GM19372 (cell line): ENCODE measurements at regions not wholly inside any gene's neighbourhood (a gene's known extent, or its start where the extent isn't known, plus 50 kb on each side); places are given as distances from the start of the nearest gene placed in this dataset.
"Not testable (repeated sequence)": the region's sequence is repeated elsewhere in the genome, so short reads cannot be mapped to it uniquely, and the experiment has no call there.

Experiments
- ATAC-seq: cut with Tn5 transposase; IDR thresholded peaks from one replicate; pipeline ENCODE4 v1.9.1; 2021; ENCODE audit warnings: mild to moderate bottlenecking, low read depth, moderate library complexity; ENCODE audit not compliant: unreplicated experiment

DNA sequence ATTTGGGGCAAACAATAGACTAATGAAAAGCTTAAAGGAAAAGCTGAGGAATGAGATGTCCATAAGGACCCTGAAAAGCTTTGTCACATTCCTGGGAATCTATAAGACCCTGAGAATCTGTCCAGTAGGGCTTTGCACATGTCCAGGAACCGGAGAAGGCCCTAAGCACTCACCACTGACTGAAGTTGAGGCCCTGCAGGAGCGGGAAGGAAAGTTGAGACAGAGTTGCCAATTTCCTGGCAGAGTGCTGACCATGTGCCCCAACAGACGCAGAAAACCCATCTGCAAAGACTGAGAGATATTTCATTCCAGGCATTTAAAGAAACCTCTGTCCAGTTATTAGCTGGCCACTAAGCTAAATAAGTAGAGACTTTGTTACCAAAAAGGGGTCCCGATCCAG is 890.5 kb downstream of the UQCRFS1 start:
- no peak for ATAC-seq

GRCh38 chr19:28319918-28320317 is 893.0 kb downstream of the UQCRFS1 start:
- no peak for ATAC-seq

DNA sequence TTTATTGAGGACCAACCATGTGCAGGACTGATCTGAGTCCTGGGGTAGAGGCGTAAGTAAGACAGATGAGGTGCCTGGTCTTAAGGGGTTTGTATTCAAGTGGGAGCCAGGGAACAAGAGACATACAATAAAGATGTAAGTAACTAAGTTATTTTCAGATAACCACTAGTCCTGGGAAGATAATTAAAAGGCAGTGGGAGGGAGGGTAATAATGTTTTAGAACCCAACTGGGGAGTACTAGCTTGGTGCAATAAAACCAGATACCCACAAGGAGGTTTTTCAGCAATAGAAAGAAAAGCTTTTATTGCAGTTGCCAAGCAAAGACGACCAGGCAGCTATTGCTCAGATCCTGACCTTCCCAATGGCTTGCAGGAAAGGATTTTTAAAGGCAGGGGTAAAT is 893.7 kb downstream of the UQCRFS1 start:
- no peak for ATAC-seq

DNA sequence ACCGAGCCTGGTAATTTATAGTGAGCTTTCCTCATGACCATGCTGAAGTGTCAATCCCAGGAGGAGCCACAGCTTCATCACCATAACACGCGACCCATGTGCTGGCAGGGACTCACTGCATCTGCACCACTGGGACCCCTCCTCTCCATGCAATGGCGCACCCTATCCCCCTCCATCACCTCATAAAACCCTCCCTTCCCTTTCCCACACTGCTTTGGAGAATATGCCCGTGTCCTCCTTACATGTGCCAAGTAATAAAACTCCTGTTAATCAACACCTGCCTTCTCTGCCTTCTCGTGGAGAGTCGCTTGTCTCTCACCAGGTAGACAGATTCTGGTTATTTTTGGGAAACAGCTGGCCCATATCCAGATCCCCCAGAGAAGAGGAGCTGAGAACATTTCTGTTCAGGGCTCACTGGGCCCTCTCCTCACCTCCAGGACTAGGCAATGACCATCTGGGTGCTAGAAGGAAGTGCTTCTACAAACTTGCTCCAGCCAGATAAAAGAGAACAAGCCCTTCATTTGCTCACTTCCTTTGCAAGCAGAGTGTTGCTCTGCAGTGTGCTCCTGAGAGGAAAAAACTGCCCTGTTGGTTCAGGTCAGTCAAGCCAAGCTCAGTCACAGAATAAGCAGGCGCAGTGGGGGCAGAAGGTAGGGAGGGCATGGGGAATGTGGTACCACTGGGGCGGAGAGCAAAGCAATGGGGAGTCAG is 894.3 kb downstream of the UQCRFS1 start:
- ATAC-seq = no peak

DNA sequence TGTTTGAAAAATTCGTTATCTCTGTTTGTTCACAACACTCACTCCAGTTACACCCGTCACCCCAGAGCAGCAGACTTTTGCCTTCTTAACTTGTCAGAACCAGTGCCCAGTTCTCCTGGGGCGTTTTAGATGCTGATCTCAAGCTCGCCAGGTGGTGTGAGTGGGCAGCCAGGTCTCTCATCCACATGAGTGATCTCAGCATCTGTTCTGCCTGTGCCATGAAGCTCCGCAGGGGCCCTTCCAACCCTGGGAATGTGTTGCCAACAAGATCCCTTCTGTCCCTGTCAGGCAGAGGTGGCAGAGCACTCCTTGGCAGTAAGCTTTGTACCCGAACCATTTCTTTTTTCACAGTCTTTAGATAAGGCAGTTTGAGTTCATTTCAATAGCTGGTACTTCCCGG is 896.5 kb downstream of the UQCRFS1 start:
- no peak for ATAC-seq

DNA sequence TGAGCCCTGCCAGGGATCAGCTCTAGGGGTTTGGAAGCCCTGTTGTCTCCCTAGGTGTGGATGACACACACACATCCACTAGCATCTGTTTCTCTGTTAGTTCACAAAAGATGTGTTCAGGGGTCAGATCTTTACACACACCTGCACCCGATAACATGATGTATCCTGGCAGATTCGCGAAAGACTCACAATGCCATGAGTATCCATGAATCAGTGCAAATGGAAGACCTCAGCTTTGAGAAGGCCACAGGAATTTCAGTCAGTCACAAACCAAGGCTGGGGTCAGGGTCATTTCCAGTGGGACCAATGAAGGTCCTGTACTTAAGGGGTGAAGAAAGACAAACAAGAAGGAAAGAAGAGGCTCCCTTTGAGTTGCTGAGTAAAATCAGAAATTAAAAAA is 898.2 kb downstream of the UQCRFS1 start:
- ATAC-seq = no peak

GRCh38 chr19:28314287-28314686 is 898.7 kb downstream of the UQCRFS1 start:
- no peak for ATAC-seq

DNA sequence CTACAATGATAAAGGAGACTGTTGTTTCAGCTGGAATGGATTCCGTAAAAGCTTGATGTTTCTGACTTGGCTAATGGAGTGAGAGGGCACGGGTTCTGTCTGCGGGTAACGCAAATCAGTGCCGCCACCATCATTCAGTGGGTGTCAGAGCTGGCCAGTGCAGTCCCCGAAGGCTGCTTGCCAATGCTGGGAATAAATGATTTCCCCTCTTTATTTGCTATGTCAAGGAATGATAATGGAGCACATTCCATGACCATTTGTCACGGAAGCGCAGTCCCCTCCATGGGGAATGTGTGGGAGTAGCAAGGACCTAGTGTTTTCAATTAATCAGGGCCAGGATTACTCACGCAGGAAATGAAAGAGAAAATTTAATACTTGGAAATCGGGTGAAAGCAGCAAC is 899.3 kb downstream of the UQCRFS1 start:
- ATAC-seq = no peak

DNA sequence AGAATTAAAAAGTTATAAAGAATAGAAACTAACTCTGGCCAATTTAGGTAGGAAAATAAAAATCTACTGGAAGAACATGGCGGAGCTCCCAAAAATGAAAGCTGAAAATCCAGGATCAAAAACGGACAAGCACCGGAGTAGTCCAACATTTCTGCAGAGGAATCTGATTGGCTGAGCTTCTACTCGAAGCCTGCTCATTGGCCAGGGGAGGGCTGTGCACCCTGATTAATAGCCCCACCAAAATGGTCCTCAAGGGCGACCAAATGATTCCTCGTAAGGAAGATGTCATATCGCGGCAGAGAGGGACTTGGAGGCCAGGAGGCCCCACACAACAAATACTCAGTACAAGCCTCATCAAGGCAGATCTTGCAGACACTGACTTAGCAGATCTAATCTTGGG is 900.7 kb downstream of the UQCRFS1 start:
- ATAC-seq = no peak

GRCh38 chr19:28310829-28311228 is 902.1 kb downstream of the UQCRFS1 start:
- ATAC-seq = not testable (repeated sequence)

DNA sequence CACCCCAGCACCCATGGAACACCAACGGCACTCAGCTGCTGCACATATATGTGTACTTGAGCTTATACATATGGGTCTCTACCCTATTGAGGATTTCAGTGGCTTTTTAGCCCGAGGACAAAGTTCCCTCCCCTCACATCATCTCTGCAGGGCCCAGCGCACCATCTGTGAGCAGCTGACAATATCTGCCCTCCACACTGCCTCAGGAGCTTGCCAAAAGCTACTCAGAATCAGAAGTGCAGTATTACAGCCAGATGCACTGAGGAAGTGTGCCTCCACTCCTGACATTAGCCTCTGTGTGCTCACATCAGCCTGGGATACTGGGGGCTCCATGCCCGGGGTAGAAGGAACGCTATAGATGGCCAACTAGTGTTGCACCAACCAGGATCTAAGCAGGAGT is 903.9 kb downstream of the UQCRFS1 start:
- ATAC-seq = no peak

GRCh38 chr19:28307963-28308362 is 905.0 kb downstream of the UQCRFS1 start:
- ATAC-seq = no peak

DNA sequence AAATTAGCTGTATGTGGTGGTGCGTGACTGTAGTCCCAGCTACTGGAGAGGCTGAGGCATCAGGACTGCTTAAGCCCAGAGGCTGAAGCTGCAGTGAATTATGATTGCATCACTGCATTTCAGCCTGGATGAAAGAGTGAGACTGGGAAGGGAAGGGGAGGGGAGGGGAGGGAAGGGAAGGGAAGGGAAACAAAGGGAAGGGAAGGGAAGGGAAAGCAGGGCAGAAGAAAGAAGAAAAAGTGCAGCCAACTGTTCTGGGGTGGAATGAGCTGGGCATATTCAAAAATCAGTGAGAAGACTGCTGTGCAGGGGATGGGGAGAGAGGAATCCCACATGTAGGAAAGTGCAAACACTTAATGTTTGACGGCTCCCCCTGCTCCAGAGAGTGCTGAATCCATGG is 905.5 kb downstream of the UQCRFS1 start:
- no peak for ATAC-seq

DNA sequence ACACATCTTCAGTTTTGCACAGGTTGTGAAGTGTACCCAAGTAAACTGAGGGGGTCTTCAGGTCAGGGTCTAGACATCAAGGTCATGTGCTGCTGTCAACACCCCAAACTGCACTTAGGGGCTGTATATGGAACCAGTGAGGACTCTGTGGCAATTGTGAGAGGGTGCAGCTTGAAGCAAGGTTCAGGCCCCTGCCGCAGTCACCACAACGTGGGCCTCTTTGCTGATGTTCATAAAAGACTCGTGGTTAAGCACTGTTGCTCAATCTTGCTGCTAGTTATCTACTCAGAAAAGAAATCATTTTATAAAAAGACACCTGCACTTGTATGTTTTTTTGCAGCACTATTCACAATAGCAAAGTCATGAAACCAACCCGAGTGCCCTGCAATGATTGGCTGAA is 907.4 kb downstream of the UQCRFS1 start:
- ATAC-seq = no peak

GRCh38 chr19:28303502-28303901 is 909.4 kb downstream of the UQCRFS1 start:
- no peak for ATAC-seq

DNA sequence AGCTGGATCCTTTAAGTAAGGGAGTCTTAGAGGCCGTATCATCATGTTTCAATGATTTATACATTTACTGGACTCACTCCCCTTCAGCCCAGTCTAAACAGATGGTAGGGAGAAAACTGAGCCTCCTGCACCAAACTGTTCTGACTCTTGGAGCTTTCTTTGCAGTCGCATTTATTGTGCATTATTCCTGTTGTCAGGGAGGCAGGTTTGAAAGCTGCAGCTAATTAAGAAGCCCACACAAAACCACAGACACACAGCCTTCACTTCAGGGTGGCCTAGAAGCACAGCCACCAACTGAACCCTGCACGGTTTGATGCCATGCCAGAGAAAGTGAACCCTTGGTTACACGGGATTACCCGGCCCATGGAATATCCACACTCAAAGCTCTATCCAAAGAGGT is 911.0 kb downstream of the UQCRFS1 start:
- ATAC-seq = no peak

DNA sequence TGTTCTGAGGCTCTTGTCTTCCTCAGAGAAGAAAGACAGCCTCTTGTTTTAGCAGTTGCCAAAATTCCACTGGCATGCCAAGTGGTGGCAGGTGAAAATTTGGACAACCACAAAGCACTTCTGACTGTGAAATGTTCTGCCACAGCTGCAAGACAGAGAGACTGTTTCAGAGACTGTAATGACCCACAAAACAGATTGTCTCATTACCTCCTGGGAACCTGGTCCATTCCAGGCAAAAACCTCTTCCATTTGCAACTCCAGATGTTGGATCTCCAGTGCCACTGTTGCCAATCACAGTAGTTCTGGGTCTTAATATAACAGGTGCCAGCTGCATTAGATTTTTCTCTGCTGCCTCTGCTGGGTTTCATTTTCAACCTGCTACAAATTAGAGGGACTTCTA is 911.5 kb downstream of the UQCRFS1 start:
- ATAC-seq = no peak

DNA sequence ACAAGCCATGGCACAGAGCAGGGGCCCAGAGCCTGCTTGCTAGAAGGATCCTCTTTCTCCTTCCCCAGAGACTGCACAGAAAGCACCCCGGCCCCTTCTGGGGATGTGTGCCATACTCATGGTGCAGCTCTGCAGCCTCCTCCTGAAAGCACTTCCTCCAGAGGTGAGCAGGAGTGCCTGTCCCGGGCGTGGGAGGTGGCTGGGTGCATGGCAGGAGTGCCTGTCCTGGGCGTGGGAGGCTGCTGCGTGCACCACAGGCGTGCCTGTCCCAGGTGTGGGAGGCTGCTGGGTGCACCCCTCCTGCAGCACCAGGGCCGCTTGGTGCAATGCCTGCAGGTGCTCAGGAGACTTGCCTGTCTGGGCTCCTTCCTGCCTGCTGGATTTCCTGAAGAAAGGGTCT is 913.3 kb downstream of the UQCRFS1 start:
- ATAC-seq = no peak

- ATAC-seq = no peak
These were observed 915.3 kb downstream of the UQCRFS1 start for GRCh38 chr19:28297586-28298157.

DNA sequence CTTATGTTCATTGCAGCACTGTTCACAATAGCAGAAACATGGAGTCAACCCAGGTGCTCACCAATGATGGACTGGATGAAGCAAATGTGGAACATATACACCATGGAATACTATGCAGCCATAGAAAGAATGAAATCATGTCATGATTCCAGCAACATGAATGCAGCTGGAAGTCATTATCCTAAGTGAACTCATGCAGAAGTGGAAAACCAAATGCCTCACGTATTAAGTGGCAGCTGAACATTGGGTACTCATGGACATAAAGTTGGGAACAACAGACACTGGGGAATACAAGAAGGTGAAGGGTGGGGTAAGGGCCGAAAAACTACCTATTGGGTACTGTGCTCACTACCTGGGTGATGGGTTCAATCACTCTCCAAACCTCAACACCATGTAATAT is 915.9 kb downstream of the UQCRFS1 start:
- ATAC-seq = no peak

- no peak for ATAC-seq
These were observed 916.4 kb downstream of the UQCRFS1 start for GRCh38 chr19:28296506-28296905.

- ATAC-seq = not testable (repeated sequence)
These were observed 918.0 kb downstream of the UQCRFS1 start for GRCh38 chr19:28294975-28295374.

GRCh38 chr19:28294395-28294794 is 918.6 kb downstream of the UQCRFS1 start:
- no peak for ATAC-seq
